ENCODE measurements at regions not wholly inside any gene's neighbourhood (a gene's known extent, or its start where the extent isn't known, plus 50 kb on each side); places are given as distances from the start of the nearest gene placed in this dataset.

DNA sequence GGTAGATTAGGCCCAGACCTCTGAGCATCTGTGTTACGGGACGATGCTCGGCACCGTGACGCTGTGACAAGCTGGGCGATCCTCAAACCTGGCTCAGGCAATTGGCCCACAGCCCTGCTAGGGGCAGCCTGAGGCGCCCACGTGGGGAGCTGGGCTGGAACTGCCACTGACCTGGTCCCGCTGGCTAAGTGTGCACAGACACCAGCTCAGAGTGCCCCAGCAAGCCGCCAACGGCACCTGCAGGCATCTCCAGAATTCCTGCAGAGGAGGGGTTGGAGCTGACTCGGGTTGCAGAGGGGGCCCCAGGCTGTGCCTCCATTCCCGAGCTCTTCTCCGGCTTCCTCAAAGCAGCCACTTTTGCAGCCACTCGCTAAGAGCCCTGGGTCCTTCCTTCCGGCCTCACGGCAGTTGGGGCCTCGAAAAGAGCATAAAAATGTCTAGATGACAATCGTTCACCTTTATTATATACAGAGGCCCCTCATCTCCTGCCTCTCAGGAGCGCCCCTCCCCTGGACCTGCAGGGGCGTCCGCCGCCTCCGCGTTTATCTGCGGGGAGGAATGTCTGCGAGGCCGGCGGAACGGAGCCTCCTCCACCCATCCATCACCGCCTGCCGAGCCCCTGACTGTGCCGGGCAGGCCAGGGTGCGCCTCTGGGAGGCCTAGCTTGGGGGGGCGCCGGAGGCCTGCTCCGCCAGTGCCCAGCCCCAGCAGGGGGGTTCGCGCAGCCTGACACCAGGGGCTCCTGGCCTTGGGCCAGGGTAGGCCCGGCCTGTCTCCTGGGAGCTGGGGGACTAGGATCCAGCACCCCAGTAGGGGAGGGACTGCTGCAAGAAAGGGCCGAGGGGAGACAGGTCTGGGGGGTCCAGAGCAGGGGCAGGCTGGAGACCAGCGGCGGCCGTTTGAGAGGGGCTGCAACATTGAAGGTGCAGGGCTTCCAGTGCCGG is 144.9 kb downstream of the BARX1 start:
- TF ChIP-seq, protein P1, sequence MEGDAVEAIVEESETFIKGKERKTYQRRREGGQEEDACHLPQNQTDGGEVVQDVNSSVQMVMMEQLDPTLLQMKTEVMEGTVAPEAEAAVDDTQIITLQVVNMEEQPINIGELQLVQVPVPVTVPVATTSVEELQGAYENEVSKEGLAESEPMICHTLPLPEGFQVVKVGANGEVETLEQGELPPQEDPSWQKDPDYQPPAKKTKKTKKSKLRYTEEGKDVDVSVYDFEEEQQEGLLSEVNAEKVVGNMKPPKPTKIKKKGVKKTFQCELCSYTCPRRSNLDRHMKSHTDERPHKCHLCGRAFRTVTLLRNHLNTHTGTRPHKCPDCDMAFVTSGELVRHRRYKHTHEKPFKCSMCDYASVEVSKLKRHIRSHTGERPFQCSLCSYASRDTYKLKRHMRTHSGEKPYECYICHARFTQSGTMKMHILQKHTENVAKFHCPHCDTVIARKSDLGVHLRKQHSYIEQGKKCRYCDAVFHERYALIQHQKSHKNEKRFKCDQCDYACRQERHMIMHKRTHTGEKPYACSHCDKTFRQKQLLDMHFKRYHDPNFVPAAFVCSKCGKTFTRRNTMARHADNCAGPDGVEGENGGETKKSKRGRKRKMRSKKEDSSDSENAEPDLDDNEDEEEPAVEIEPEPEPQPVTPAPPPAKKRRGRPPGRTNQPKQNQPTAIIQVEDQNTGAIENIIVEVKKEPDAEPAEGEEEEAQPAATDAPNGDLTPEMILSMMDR (IDR thresholded peaks at IDR 0.05), result no peak
- TF ChIP-seq POLR2A (IDR thresholded peaks at IDR 0.05), result no peak
- TF ChIP-seq POLR2AphosphoS5 (IDR thresholded peaks at IDR 0.05), result no peak

Data from breast epithelium (tissue), 3 donors.